ENCODE measurements at regions not wholly inside any gene's neighbourhood (a gene's known extent, or its start where the extent isn't known, plus 50 kb on each side); places are given as distances from the start of the nearest gene placed in this dataset.

- intact Hi-C loops (cut with micrococcal nuclease; ENCODE audit: unreplicated experiment): no loop called here
- SMC1A ChIA-PET (ENCODE audit: uncharacterized antibody, unreplicated experiment): no interaction called here
Observed at GRCh38 chr15:70378126-70379031, 280.7 kb upstream of the TLE3 start.

DNA sequence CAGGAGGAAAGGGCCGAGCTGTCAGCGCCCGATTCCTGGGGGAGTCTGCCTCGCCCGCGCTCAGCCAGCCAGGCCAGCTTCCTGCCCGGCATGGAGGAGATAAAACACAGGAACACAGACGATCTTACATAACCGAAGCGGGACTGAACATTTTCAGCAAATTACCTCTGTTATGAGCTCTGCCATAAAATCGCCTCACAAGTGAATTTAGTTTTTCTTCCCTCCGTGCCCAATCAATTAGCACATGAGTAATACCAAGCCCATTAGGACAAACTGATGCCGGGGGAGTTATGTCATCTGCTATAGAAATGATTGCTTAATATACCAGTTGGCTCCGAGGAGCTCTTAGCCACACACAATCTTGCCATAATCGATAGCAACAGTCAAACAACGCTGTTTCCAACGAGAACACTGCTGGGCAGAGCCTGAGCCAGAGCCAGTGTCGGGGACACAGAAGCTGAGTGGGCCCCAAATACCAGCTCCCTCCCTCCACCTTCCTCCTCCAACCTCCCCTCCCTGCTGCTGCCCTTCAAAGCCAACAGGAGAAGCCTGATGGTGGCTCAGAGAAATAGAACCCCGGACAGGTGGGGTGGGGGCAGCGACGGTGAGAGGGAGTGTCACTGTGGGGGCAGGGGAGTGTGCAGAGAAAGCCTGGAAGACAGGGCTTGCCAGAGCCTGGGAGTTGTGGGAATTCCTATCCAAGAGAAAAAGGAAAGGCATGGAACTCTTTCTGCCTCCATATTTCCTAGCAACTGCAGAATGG is 279.4 kb upstream of the TLE3 start:
- CTCF ChIA-PET: interaction anchor here (1.1 kb wide), 1 partner anchor 12 kb away, joined by 3 read pairs; no protein-coding TSS in a partner anchor
- Histone ChIP-seq H3K9me3 (replicated peaks; ENCODE audit: control insufficient read depth, insufficient read depth, low read length) (no peaks in the 10 kb centered on the region; the same call in 2 of the 3 replicates), H3K36me3 (ENCODE audit: control insufficient read depth in 2 of 2, insufficient read depth in 2 of 2, low read length in 1 of 2) (no peaks in the 10 kb centered on the region), H3K27me3 (replicated peaks in 1 of 2; ENCODE audit: control insufficient read depth in 2 of 2, insufficient read depth in 2 of 2, low read length in 1 of 2) (peaks cover 0 to 4% of the 10 kb centered on the region in 2 experiments; a peak in 3 of 4 replicates), H3K27ac (ENCODE audit: control insufficient read depth, insufficient read depth) (no peak overlapping the region), H3K79me2 (ENCODE audit: control insufficient read depth, insufficient read depth, low read length) (no peaks in the 10 kb centered on the region), H2AFZ (ENCODE audit: control insufficient read depth, low read depth, low read length) (no peak overlapping the region), H4K20me1 (ENCODE audit: control insufficient read depth, insufficient read depth) (no peaks in the 10 kb centered on the region), H3K4me3 (no peak overlapping the region), H3K4me1 (ENCODE audit: control insufficient read depth, insufficient read depth, low read length) (no peaks in the 10 kb centered on the region), H3K9ac (ENCODE audit: control insufficient read depth, insufficient read depth, low read length) (no peak overlapping the region), H3K4me2 (ENCODE audit: control insufficient read depth, insufficient read depth) (no peak overlapping the region)
- DNase-seq (ENCODE audit: low read depth, low spot score) (no peak), ATAC-seq (no peak), FAIRE-seq (no peak)
- intact Hi-C loops (cut with micrococcal nuclease; ENCODE audit: unreplicated experiment) (no loop called here), in situ Hi-C loops (cut with MboI) (no loop called here)
- POLR2A ChIA-PET: no interaction called here
- RAD21 ChIA-PET (ENCODE audit: unreplicated experiment): interaction anchor here (1.4 kb wide), 1 partner anchor 9 kb away, joined by 3 read pairs; no protein-coding TSS in a partner anchor
- SMC1A ChIA-PET (ENCODE audit: uncharacterized antibody, unreplicated experiment): interaction anchor here (0.6 to 1.0 kb wide), 2 partner anchors 12 to 1904 kb away, joined by 3 to 4 read pairs; no protein-coding TSS in a partner anchor
- BruUV-seq (replicated peaks): no TSS peak
- 16% methylated on average over 21 of the region's 21 CpGs for WGBS (ENCODE audit: insufficient coverage, insufficient replicate concordance, low lambda C conversion rate, missing lambda C conversion rate)
- TF ChIP-seq ZBED1 (IDR thresholded peaks at IDR 0.05; ENCODE audit: borderline replicate concordance) (no peak), CBFB (IDR thresholded peaks at IDR 0.05; ENCODE audit: low read depth) (no peak), BACH1 (IDR thresholded peaks at IDR 0.05; ENCODE audit: borderline replicate concordance) (no peak), CEBPB (IDR thresholded peaks at IDR 0.05; ENCODE audit: borderline replicate concordance in 1 of 2, low read depth in 2 of 2, low read length in 2 of 2) (no peak), CREB1 (IDR thresholded peaks at IDR 0.05; ENCODE audit: low read depth) (no peak), YBX1 (IDR thresholded peaks at IDR 0.05) (no peak), NFXL1 (IDR thresholded peaks at IDR 0.05; ENCODE audit: borderline replicate concordance) (no peak), SUZ12 (IDR thresholded peaks at IDR 0.05; ENCODE audit: unreplicated experiment) (no peak), CHD2 (IDR thresholded peaks at IDR 0.05; ENCODE audit: borderline replicate concordance, low read depth, low read length) (no peak)
- TF ChIP-seq, protein P1, sequence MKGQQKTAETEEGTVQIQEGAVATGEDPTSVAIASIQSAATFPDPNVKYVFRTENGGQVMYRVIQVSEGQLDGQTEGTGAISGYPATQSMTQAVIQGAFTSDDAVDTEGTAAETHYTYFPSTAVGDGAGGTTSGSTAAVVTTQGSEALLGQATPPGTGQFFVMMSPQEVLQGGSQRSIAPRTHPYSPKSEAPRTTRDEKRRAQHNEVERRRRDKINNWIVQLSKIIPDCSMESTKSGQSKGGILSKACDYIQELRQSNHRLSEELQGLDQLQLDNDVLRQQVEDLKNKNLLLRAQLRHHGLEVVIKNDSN (IDR thresholded peaks at IDR 0.05; ENCODE audit: borderline replicate concordance, extremely low read length, insufficient read depth, low read depth, low read length): no peak

More at GRCh38 chr15:70378126-70379031, 280.7 kb upstream of the TLE3 start:
- no peak overlapping the region for H3K4me2 ChIP-seq (ENCODE audit: control insufficient read depth, insufficient read depth)
- H3K27ac ChIP-seq (ENCODE audit: control insufficient read depth, insufficient read depth): no peak overlapping the region
- no peak overlapping the region for H3K9ac ChIP-seq (ENCODE audit: control insufficient read depth, insufficient read depth, low read length)
- no peaks in the 10 kb centered on the region for H3K79me2 ChIP-seq (ENCODE audit: control insufficient read depth, insufficient read depth, low read length)
- DNase-seq (ENCODE audit: low read depth, low spot score) (no peak), ATAC-seq (no peak), FAIRE-seq (no peak)
- H3K9me3 ChIP-seq (replicated peaks; ENCODE audit: control insufficient read depth, insufficient read depth, low read length): no peaks in the 10 kb centered on the region; the same call in 2 of the 3 replicates
- H2AFZ ChIP-seq (ENCODE audit: control insufficient read depth, low read depth, low read length): no peak overlapping the region
- in situ Hi-C loops (cut with MboI): no loop called here
- no peaks in the 10 kb centered on the region for H3K36me3 ChIP-seq (ENCODE audit: control insufficient read depth in 2 of 2, insufficient read depth in 2 of 2, low read length in 1 of 2)
- no TSS peak for BruUV-seq (replicated peaks)
- ChIA-PET CTCF (no interaction called here), POLR2A (no interaction called here), RAD21 (ENCODE audit: unreplicated experiment) (interaction anchor here (1.4 kb wide), 1 partner anchor 10 kb away, joined by 3 read pairs; no protein-coding TSS in a partner anchor)
- H3K27me3 ChIP-seq (replicated peaks in 1 of 2; ENCODE audit: control insufficient read depth in 2 of 2, insufficient read depth in 2 of 2, low read length in 1 of 2): peaks cover 0 to 4% of the 10 kb centered on the region in 2 experiments; a peak in 3 of 4 replicates
- H3K4me3 ChIP-seq: no peak overlapping the region
- no peaks in the 10 kb centered on the region for H4K20me1 ChIP-seq (ENCODE audit: control insufficient read depth, insufficient read depth)
- TF ChIP-seq ZBED1 (IDR thresholded peaks at IDR 0.05; ENCODE audit: borderline replicate concordance): no peak
- TF ChIP-seq WRNIP1 (IDR thresholded peaks at IDR 0.05; ENCODE audit: borderline replicate concordance, low read depth, low read length): no peak
- TF ChIP-seq SIX5 (IDR thresholded peaks at IDR 0.05; ENCODE audit: low read depth, low read length, severe bottlenecking): no peak
- TF ChIP-seq SP1 (IDR thresholded peaks at IDR 0.05; ENCODE audit: low read depth, low read length): no peak
- WGBS (ENCODE audit: insufficient coverage, insufficient replicate concordance, low lambda C conversion rate, missing lambda C conversion rate): 38% methylated on average over 11 of the region's 11 CpGs
- H3K4me1 ChIP-seq (ENCODE audit: control insufficient read depth, insufficient read depth, low read length): no peaks in the 10 kb centered on the region
